HG03095 (cell line): ENCODE measurements at regions not wholly inside any gene's neighbourhood (a gene's known extent, or its start where the extent isn't known, plus 50 kb on each side); places are given as distances from the start of the nearest gene placed in this dataset.
"Not testable (repeated sequence)": the region's sequence is repeated elsewhere in the genome, so short reads cannot be mapped to it uniquely, and the experiment has no call there.

Source experiments
- ATAC-seq: cut with Tn5 transposase; IDR thresholded peaks from one replicate; pipeline ENCODE4 v1.9.1; 2021; ENCODE audit warnings: moderate library complexity; ENCODE audit not compliant: unreplicated experiment

- ATAC-seq: no peak
Observed at GRCh38 chr2:125207431-125207830, 1182.3 kb downstream of the CNTNAP5 start.

- ATAC-seq: no peak
Observed at GRCh38 chr2:125216321-125216720, 1191.2 kb downstream of the CNTNAP5 start.

- no peak for ATAC-seq
Observed at GRCh38 chr2:125224188-125224587, 1199.1 kb downstream of the CNTNAP5 start.

GRCh38 chr2:125224830-125225229 is 1199.7 kb downstream of the CNTNAP5 start:
- ATAC-seq: no peak

- ATAC-seq: no peak
Observed at GRCh38 chr2:125227843-125228392, 1202.8 kb downstream of the CNTNAP5 start.

GRCh38 chr2:125240870-125241269 is 1215.8 kb downstream of the CNTNAP5 start:
- ATAC-seq: no peak

GRCh38 chr2:125243074-125243473 is 1218.0 kb downstream of the CNTNAP5 start:
- ATAC-seq: no peak

- no peak for ATAC-seq
Observed at GRCh38 chr2:125254010-125254409, 1228.9 kb downstream of the CNTNAP5 start.

GRCh38 chr2:125259451-125259850 is 1234.4 kb downstream of the CNTNAP5 start:
- ATAC-seq: no peak

GRCh38 chr2:125260366-125260930 is 1235.4 kb downstream of the CNTNAP5 start:
- ATAC-seq: not testable (repeated sequence)

GRCh38 chr2:125264453-125264852 is 1239.4 kb downstream of the CNTNAP5 start:
- no peak for ATAC-seq

GRCh38 chr2:125267683-125268082 is 1242.6 kb downstream of the CNTNAP5 start:
- no peak for ATAC-seq

- ATAC-seq: no peak
Observed at GRCh38 chr2:125272651-125273050, 1247.6 kb downstream of the CNTNAP5 start.

GRCh38 chr2:125274718-125275117 is 1249.6 kb downstream of the CNTNAP5 start:
- no peak for ATAC-seq

GRCh38 chr2:125280265-125280664 is 1255.2 kb downstream of the CNTNAP5 start:
- ATAC-seq: no peak

- no peak for ATAC-seq
Observed at GRCh38 chr2:125281242-125281641, 1256.2 kb downstream of the CNTNAP5 start.

GRCh38 chr2:125296742-125297141 is 1271.7 kb downstream of the CNTNAP5 start:
- ATAC-seq: no peak

GRCh38 chr2:125310657-125311364 is 1285.7 kb downstream of the CNTNAP5 start:
- ATAC-seq: no peak

GRCh38 chr2:125312342-125312741 is 1287.3 kb downstream of the CNTNAP5 start:
- ATAC-seq: no peak

GRCh38 chr2:125313806-125314205 is 1288.7 kb downstream of the CNTNAP5 start:
- no peak for ATAC-seq

- ATAC-seq: no peak
Observed at GRCh38 chr2:125318740-125319139, 1293.7 kb downstream of the CNTNAP5 start.

- ATAC-seq: no peak
Observed at GRCh38 chr2:125324273-125324672, 1299.2 kb downstream of the CNTNAP5 start.
